Activated CD8-positive, alpha-beta memory T cell treated with anti-CD3 and anti-CD28 coated beads, Interleukin-2, amount 10 ng/mL, durations not matched to agents 7 days and 5 days (primary cell): ENCODE measurements at regions not wholly inside any gene's neighbourhood (a gene's known extent, or its start where the extent isn't known, plus 50 kb on each side); places are given as distances from the start of the nearest gene placed in this dataset.

Experiments
- ATAC-seq: fragments of 150-1000 bp; cut with Tn5 transposase; one replicate; pipeline ENCODE4 v1.10.0; 2021; ENCODE audit warnings: moderate library complexity
- CTCF ChIA-PET: fragments of 350-600 bp; sonication (Branson Sonifier 250); formaldehyde crosslinking; loops from one replicate; lab custom pipeline; 2021; ENCODE audit warnings: antibody characterized with exemption; lab: Charles Lee
- DNase-seq: peaks from one replicate; pipeline ENCODE4 v3.0.0-alpha.2; 2020
- H3K27ac Mint-ChIP-seq: one replicate; pipeline ENCODE4 v1.8.0; 2021; ENCODE audit warnings: mild to moderate bottlenecking, mixed read lengths
- H3K27me3 Mint-ChIP-seq: one replicate; pipeline ENCODE4 v1.8.0; 2021; ENCODE audit warnings: mixed read lengths
- H3K36me3 Mint-ChIP-seq: one replicate; pipeline ENCODE4 v1.8.0; 2021; ENCODE audit warnings: mild to moderate bottlenecking, mixed read lengths
- H3K4me1 Mint-ChIP-seq: one replicate; pipeline ENCODE4 v1.8.0; 2021; ENCODE audit warnings: mixed read lengths
- H3K4me3 Mint-ChIP-seq: one replicate; pipeline ENCODE4 v1.8.0; 2021; ENCODE audit warnings: mild to moderate bottlenecking, moderate library complexity, mixed read lengths
- H3K9me3 Mint-ChIP-seq: one replicate; pipeline ENCODE4 v1.8.0; 2022; ENCODE audit warnings: low read depth, mixed read lengths

- ATAC-seq (no peak), DNase-seq (no peak)
- Mint-ChIP-seq H3K4me1 (peaks cover 5% of the 10 kb centered on the region), H3K27me3 (no peaks in the 10 kb centered on the region), H3K9me3 (no peaks in the 10 kb centered on the region), H3K36me3 (peaks cover 26% of the 10 kb centered on the region), H3K4me3 (no peak overlapping the region), H3K27ac (peak overlapping the region; percentile 40)
- CTCF ChIA-PET: interaction anchor here (1.4 to 1.8 kb wide), 2 partner anchors 70 to 168 kb away, joined by 5 to 6 read pairs; no protein-coding TSS in a partner anchor
Observed at GRCh38 chr17:77499699-77500435, 359.1 kb downstream of the SEC14L1 start.

- Mint-ChIP-seq H3K4me3 (no peak overlapping the region), H3K27me3 (no peaks in the 10 kb centered on the region), H3K4me1 (no peaks in the 10 kb centered on the region), H3K27ac (no peak overlapping the region), H3K36me3 (peaks cover 22% of the 10 kb centered on the region), H3K9me3 (no peaks in the 10 kb centered on the region)
- CTCF ChIA-PET: interaction anchor here (0.6 to 2.7 kb wide), 4 partner anchors 27 to 169 kb away, joined by 3 to 10 read pairs (median 5); no protein-coding TSS in a partner anchor
- ATAC-seq (no peak), DNase-seq (no peak)
Observed at GRCh38 chr17:77501101-77501566, 360.4 kb downstream of the SEC14L1 start.

- H3K36me3 Mint-ChIP-seq: peaks cover 17% of the 10 kb centered on the region
- no peak overlapping the region for H3K4me3 Mint-ChIP-seq
- H3K27ac Mint-ChIP-seq: no peak overlapping the region
- ATAC-seq (no peak), DNase-seq (no peak)
- H3K4me1 Mint-ChIP-seq: no peaks in the 10 kb centered on the region
- CTCF ChIA-PET: interaction anchor here (0.6 to 2.7 kb wide), 5 partner anchors 28 to 170 kb away, joined by 3 to 10 read pairs (median 4); no protein-coding TSS in a partner anchor
- no peaks in the 10 kb centered on the region for H3K27me3 Mint-ChIP-seq
- H3K9me3 Mint-ChIP-seq: no peaks in the 10 kb centered on the region
Observed at GRCh38 chr17:77501751-77502625, 361.2 kb downstream of the SEC14L1 start.

- no peaks in the 10 kb centered on the region for H3K9me3 Mint-ChIP-seq
- no peak overlapping the region for H3K4me3 Mint-ChIP-seq
- H3K27me3 Mint-ChIP-seq: no peaks in the 10 kb centered on the region
- peaks cover 17% of the 10 kb centered on the region for H3K36me3 Mint-ChIP-seq
- CTCF ChIA-PET: interaction anchor here (0.9 to 2.7 kb wide), 3 partner anchors 73 to 171 kb away, joined by 3 to 10 read pairs (median 4); no protein-coding TSS in a partner anchor
- H3K27ac Mint-ChIP-seq: no peak overlapping the region
- ATAC-seq (no peak), DNase-seq (no peak)
- no peaks in the 10 kb centered on the region for H3K4me1 Mint-ChIP-seq
Observed at GRCh38 chr17:77502626-77503292, 362.0 kb downstream of the SEC14L1 start.

- Mint-ChIP-seq H3K27ac (no peak overlapping the region), H3K4me1 (no peaks in the 10 kb centered on the region), H3K27me3 (no peaks in the 10 kb centered on the region), H3K4me3 (no peak overlapping the region), H3K9me3 (no peaks in the 10 kb centered on the region), H3K36me3 (peaks cover 17% of the 10 kb centered on the region)
- ATAC-seq (no peak), DNase-seq (no peak)
- CTCF ChIA-PET: interaction anchor here (0.9 to 2.7 kb wide), 3 partner anchors 73 to 172 kb away, joined by 3 to 10 read pairs (median 4); no protein-coding TSS in a partner anchor
Observed at GRCh38 chr17:77503293-77503655, 362.5 kb downstream of the SEC14L1 start.

- CTCF ChIA-PET: interaction anchor here (1.8 to 1.9 kb wide), 2 partner anchors 103 to 515 kb away, joined by 3 to 6 read pairs; no protein-coding TSS in a partner anchor
- H3K4me1 Mint-ChIP-seq: no peaks in the 10 kb centered on the region
- no peaks in the 10 kb centered on the region for H3K9me3 Mint-ChIP-seq
- no peak for ATAC-seq
- peaks cover 16% of the 10 kb centered on the region for H3K36me3 Mint-ChIP-seq
- H3K27ac Mint-ChIP-seq: no peak overlapping the region
- no peak for DNase-seq
- no peaks in the 10 kb centered on the region for H3K27me3 Mint-ChIP-seq
- H3K4me3 Mint-ChIP-seq: no peak overlapping the region
Observed at GRCh38 chr17:77503916-77504651, 363.3 kb downstream of the SEC14L1 start.

GRCh38 chr17:77504652-77505155 lies 363.9 kb downstream of the SEC14L1 start:
- ATAC-seq (no peak), DNase-seq (no peak)
- Mint-ChIP-seq H3K27ac (no peak overlapping the region), H3K4me3 (no peak overlapping the region), H3K4me1 (no peaks in the 10 kb centered on the region), H3K9me3 (no peaks in the 10 kb centered on the region), H3K27me3 (no peaks in the 10 kb centered on the region), H3K36me3 (peaks cover 11% of the 10 kb centered on the region)
- CTCF ChIA-PET: interaction anchor here (0.9 to 1.9 kb wide), 3 partner anchors 104 to 514 kb away, joined by 3 to 6 read pairs (median 3); no protein-coding TSS in a partner anchor

GRCh38 chr17:77505181-77505639 lies 364.4 kb downstream of the SEC14L1 start:
- no peaks in the 10 kb centered on the region for H3K4me1 Mint-ChIP-seq
- no peak for DNase-seq
- no peak for ATAC-seq
- no peak overlapping the region for H3K4me3 Mint-ChIP-seq
- H3K36me3 Mint-ChIP-seq: peaks cover 7% of the 10 kb centered on the region
- H3K9me3 Mint-ChIP-seq: no peaks in the 10 kb centered on the region
- no peak overlapping the region for H3K27ac Mint-ChIP-seq
- CTCF ChIA-PET: interaction anchor here (0.9 to 1.9 kb wide), 3 partner anchors 104 to 514 kb away, joined by 3 to 6 read pairs (median 3); no protein-coding TSS in a partner anchor
- H3K27me3 Mint-ChIP-seq: no peaks in the 10 kb centered on the region

- H3K4me1 Mint-ChIP-seq: no peaks in the 10 kb centered on the region
- ATAC-seq (no peak), DNase-seq (no peak)
- H3K9me3 Mint-ChIP-seq: peaks cover 2% of the 10 kb centered on the region
- no peak overlapping the region for H3K4me3 Mint-ChIP-seq
- H3K36me3 Mint-ChIP-seq: peaks cover 1% of the 10 kb centered on the region
- H3K27ac Mint-ChIP-seq: no peak overlapping the region
- CTCF ChIA-PET: interaction anchor here (1.5 kb wide), 3 partner anchors 11 to 77 kb away, joined by 3 to 4 read pairs (median 4); no protein-coding TSS in a partner anchor
- no peaks in the 10 kb centered on the region for H3K27me3 Mint-ChIP-seq
Observed at GRCh38 chr17:77506371-77506991, 365.7 kb downstream of the SEC14L1 start.

- Mint-ChIP-seq H3K4me1 (no peaks in the 10 kb centered on the region), H3K9me3 (peaks cover 5% of the 10 kb centered on the region), H3K27ac (no peak overlapping the region), H3K27me3 (no peaks in the 10 kb centered on the region), H3K4me3 (no peak overlapping the region), H3K36me3 (peaks cover 4% of the 10 kb centered on the region)
- ATAC-seq: no peak
- no peak for DNase-seq
- CTCF ChIA-PET: interaction anchor here (1.5 kb wide), 3 partner anchors 11 to 78 kb away, joined by 3 to 4 read pairs (median 4); no protein-coding TSS in a partner anchor
Observed at GRCh38 chr17:77507111-77507885, 366.5 kb downstream of the SEC14L1 start.

GRCh38 chr17:77508047-77508715 lies 367.4 kb downstream of the SEC14L1 start:
- H3K4me3 Mint-ChIP-seq: no peak overlapping the region
- no peak for ATAC-seq
- no peak for DNase-seq
- H3K9me3 Mint-ChIP-seq: peaks cover 5% of the 10 kb centered on the region
- H3K27ac Mint-ChIP-seq: no peak overlapping the region
- no peaks in the 10 kb centered on the region for H3K4me1 Mint-ChIP-seq
- H3K36me3 Mint-ChIP-seq: peaks cover 4% of the 10 kb centered on the region
- no peaks in the 10 kb centered on the region for H3K27me3 Mint-ChIP-seq
- CTCF ChIA-PET: no interaction called here
